Esophagus mucosa (tissue), 1 donor: ENCODE measurements at regions not wholly inside any gene's neighbourhood (a gene's known extent, or its start where the extent isn't known, plus 50 kb on each side); places are given as distances from the start of the nearest gene placed in this dataset.

ENCODE experiments used
- ATAC-seq: fragments of 200-7000 bp; cut with Tn5 transposase; one replicate; pipeline ENCODE4 v1.9.1; 2020
- donor health status: DM: yes; HTN: yes; CAD: no.

DNA sequence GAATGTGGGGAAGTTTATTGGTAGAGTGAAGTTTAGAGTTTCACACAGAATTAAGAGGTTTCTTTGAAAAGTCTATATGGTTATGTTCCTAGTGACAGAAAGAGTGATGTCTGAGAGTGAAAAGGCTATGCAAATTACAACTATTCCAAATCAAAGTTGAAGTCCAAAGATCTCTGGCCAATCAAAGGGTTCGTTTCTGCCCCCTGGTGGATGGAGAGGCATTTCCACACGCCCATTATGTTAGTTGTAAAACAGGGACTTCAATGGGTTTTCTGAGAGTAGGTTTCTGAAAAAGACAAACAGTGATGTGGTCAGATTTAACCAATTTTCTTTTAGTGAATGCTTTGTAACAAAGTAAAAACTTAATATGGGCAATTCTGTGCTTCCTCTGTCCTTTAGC, 441.5 kb upstream of the POU3F3 start:
- no peak for ATAC-seq

GRCh38 chr2:104413890-104414289, 440.0 kb upstream of the POU3F3 start:
- ATAC-seq, result no peak

GRCh38 chr2:104415284-104415683, 438.6 kb upstream of the POU3F3 start:
- ATAC-seq, result no peak

- no peak for ATAC-seq
Observed at GRCh38 chr2:104416339-104417000, 437.4 kb upstream of the POU3F3 start.

DNA sequence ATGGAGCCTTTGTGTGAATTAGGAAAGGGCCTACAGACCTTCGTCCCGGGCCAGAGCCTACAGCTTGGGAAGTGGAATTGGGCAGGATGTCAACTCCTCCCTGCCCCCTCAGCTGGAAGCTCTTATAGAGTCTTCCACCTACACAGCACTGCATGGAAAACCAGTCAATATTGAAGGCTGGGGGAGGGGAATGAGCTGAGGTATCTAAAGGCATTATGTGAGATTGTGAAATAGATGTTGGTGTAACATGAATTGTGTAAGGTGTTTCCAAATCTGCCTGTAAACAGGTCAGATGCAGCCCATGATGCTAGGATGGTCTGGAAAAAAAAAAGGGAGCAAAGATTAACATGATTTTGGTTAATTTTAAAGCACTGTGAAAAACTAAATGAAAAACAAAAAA, 433.5 kb upstream of the POU3F3 start:
- no peak for ATAC-seq

GRCh38 chr2:104420953-104421352, 433.0 kb upstream of the POU3F3 start:
- no peak for ATAC-seq

GRCh38 chr2:104425850-104426595, 427.9 kb upstream of the POU3F3 start:
- no peak for ATAC-seq

GRCh38 chr2:104428155-104428554, 425.8 kb upstream of the POU3F3 start:
- no peak for ATAC-seq

- no peak for ATAC-seq
Observed at GRCh38 chr2:104429639-104430358, 424.1 kb upstream of the POU3F3 start.

- no peak for ATAC-seq
Observed at GRCh38 chr2:104430359-104430740, 423.6 kb upstream of the POU3F3 start.

DNA sequence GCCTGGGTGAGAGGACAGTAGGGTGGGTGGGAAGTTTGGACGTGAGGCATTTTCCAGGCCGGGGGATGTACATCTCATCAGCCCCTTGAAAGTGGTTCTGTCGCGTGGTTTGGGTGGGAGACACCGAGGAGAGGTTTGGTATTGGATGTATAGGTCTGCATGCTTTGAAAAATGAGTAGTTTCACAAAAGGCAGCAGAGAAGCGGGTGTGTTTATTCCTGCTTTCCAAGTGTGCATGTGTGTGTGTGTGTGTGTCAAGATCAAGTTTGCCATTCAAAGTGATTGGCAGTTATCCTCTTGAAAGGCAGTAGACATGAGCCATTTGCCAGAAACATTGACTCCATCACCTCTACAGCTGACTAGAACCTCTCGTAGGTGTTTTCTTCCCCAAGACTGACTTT, 423.1 kb upstream of the POU3F3 start:
- no peak for ATAC-seq

GRCh38 chr2:104431701-104432121, 422.2 kb upstream of the POU3F3 start:
- ATAC-seq, result no peak

DNA sequence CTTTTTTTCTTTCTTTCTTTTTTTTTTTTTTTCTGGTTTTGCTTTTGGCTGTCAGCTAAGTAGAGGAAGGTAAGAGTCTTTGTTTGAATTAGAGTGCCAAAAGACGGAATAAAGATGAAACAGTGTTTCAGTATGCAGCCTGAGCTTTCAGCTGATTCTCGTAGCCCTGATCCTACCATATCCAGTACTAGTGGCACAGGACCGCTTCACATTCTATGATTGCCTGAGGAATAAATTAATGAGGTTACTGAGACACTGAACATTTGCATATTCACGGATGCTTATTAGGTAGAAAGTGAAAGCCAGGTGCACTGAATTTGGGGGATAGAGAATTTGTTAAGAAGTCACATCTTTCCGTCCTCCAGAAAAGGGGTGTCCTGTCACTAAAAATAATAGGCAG, 421.5 kb upstream of the POU3F3 start:
- ATAC-seq, result no peak

GRCh38 chr2:104432991-104433390, 420.9 kb upstream of the POU3F3 start:
- no peak for ATAC-seq

DNA sequence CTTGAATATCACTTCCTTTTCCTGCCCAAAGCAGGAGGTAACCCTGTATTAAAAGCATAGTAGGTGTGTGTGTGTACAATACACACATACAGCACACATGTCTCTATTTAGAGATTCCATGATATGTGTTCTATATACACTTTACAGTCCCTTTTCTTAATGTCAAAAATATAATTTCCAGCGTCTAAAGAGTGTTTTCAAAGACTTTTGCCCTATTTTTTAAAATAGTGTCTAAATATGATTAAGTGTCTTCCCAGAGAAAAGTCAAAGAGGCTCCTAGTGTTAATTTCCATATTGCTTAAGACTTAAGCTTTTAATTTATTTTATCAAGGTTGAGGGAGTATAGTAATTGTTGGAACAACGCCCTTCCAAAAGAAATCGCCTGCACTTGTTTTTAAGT, 420.3 kb upstream of the POU3F3 start:
- ATAC-seq, result no peak

GRCh38 chr2:104434318-104434792, 419.6 kb upstream of the POU3F3 start:
- no peak for ATAC-seq

DNA sequence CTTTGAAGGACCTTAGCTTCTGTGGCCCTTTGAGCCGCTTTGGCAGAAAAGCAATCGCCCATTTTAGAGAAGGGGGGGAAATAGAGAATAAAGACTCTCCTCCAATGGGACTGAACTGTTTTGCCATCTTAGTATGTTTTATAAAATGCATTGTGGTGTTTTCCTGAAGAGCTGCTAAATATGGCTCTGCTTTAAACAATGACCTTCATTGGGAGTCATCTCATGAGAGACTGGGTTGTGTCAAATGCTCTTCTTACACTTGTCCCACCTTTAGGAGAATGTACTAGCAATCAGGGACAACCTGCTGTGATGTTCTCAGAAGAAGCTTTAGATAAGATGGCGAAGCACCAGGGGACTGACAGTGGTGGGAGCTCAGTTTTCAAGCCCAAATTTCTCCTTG, 418.9 kb upstream of the POU3F3 start:
- ATAC-seq, result no peak

- no peak for ATAC-seq
Observed at GRCh38 chr2:104438481-104438880, 415.4 kb upstream of the POU3F3 start.

- ATAC-seq, result no peak
Observed at GRCh38 chr2:104443145-104443544, 410.8 kb upstream of the POU3F3 start.

DNA sequence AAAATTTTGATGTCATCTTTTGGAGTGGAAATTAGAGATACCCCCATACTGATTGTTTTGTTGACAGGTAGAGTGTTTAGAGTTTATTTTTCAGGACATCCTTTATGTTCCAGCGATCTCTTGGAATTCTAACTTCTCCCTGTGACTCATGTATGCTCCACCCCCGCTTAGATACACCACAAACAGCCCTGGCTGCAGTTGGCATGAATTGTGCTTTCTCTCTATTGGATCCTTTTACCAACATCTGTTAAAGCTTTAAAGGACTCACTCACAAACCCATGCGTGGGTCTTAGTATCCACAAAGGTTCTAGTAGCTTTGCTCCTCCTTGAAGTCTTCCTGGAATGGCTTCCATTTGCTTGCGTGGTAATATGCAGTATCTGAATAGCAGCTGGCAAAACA, 409.5 kb upstream of the POU3F3 start:
- ATAC-seq, result no peak

DNA sequence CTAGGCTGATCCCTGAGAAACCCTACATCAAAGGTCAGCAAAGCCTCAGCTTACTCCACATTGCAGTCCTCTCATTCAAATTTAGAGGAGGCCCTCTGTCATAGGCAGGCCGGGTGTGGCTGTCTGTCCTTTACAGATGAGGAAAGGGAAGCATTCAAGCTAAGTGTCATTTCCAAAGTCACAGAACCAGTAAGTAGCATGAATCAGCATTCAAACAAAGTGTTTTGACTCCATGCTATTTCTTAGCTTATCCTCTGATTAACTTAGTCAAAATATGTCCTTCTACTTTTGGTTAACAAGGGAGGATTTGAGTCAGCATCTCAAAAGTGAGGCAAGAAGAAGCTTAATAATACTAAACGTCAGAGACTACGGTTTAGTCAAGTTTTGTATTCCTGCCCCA, 409.0 kb upstream of the POU3F3 start:
- ATAC-seq, result peak; percentile 23

- ATAC-seq, result no peak
Observed at GRCh38 chr2:104447831-104448434, 406.0 kb upstream of the POU3F3 start.
